Lower leg skin (tissue), 3 donors: ENCODE measurements at regions not wholly inside any gene's neighbourhood (a gene's known extent, or its start where the extent isn't known, plus 50 kb on each side); places are given as distances from the start of the nearest gene placed in this dataset.

Source experiments
- CTCF ChIP-seq, 3 donors: fragments of 450-650 bp; IDR thresholded peaks; one replicate each; pipeline ENCODE4 v1.5.1; 2016; ENCODE audit warnings: antibody characterized with exemption in 3 of 3, mild to moderate bottlenecking in 3 of 3, moderate library complexity in 2 of 3
- POLR2A ChIP-seq, 2 donors: fragments of 450-650 bp; IDR thresholded peaks; one replicate each; pipeline ENCODE4 v1.6.1; 2016 to 2017; ENCODE audit warnings: antibody characterized with exemption in 2 of 2, mild to moderate bottlenecking in 1 of 2, moderate library complexity in 1 of 2

GRCh38 chr1:37092937-37093336 is 58.6 kb upstream of the GRIK3 start:
- TF ChIP-seq POLR2A (IDR thresholded peaks at IDR 0.05) (no peak), CTCF (IDR thresholded peaks at IDR 0.05) (no peak)
